A549 (cell line): ENCODE measurements at regions not wholly inside any gene's neighbourhood (a gene's known extent, or its start where the extent isn't known, plus 50 kb on each side); places are given as distances from the start of the nearest gene placed in this dataset.

Experiments used
- ATAC-seq, 2 experiments: fragments of 200-7000 bp in 1 of 2; fragments of >200 bp in 1 of 2; cut with Nextera tagmentation in 1 of 2; cut with Tn5 transposase in 1 of 2; 3 replicates each; pipeline versions ENCODE4 v1.8.0 to v1.9.1; 2018 to 2020; ENCODE audit warnings: mild to moderate bottlenecking in 1 of 2, moderate library complexity in 1 of 2
- CTCF ChIA-PET: fragments of 300-600 bp; sonication (Branson Sonifier 250); formaldehyde crosslinking; extraction: SDS; loops from one replicate; lab custom pipeline; 2021; ENCODE audit warnings: antibody characterized with exemption, inconsistent platforms; lab: Yijun Ruan, JAX
- POLR2A ChIA-PET: fragments of 350-600 bp; formaldehyde crosslinking; extraction: SDS; loops from one replicate; lab custom pipeline; 2021; ENCODE audit warnings: antibody characterized with exemption, inconsistent platforms; lab: Yijun Ruan, JAX
- DNase-seq, 2 experiments: peaks; one replicate each; pipeline versions ENCODE4 v3.0.0 to v3.0.0-alpha.2; 2011 to 2016; ENCODE audit warnings: low read depth in 1 of 2, low spot score in 1 of 2
- FAIRE-seq: peaks from 2 replicates; lab custom pipeline; 2011; peaks lifted over from hg19 to GRCh38; lab: Jason Lieb, UNC
- H3K27ac ChIP-seq, 2 experiments: fragments of >200 bp; sonication (Bioruptor Twin); formaldehyde crosslinking; 3 replicates each; pipeline ENCODE4 v1.5.1; 2016 to 2017
- H3K4me1 ChIP-seq: fragments of >200 bp; sonication (Bioruptor Twin); formaldehyde crosslinking; 3 replicates; pipeline ENCODE4 v1.6.1; 2016
- H3K4me2 ChIP-seq: fragments of >200 bp; sonication (Bioruptor Twin); formaldehyde crosslinking; 3 replicates; pipeline ENCODE4 v1.6.1; 2016
- H3K4me3 ChIP-seq: fragments of >200 bp; sonication (Bioruptor Twin); formaldehyde crosslinking; 3 replicates; pipeline ENCODE4 v1.5.1; 2016
- H3K9me3 ChIP-seq: fragments of >200 bp; sonication (Bioruptor Twin); formaldehyde crosslinking; 3 replicates; pipeline ENCODE4 v1.6.1; 2016
- CBX2 ChIP-seq: fragments of 200-600 bp; sonication (generic); IDR thresholded peaks from 2 replicates; pipeline ENCODE4 v1.6.1; 2016; ENCODE audit warnings: low read depth, mild to moderate bottlenecking, borderline replicate concordance
- CEBPB ChIP-seq, 2 experiments: fragments of >200 bp in 1 of 2; sonication (Bioruptor Twin) in 1 of 2; formaldehyde crosslinking in 1 of 2; IDR thresholded peaks; 2 replicates each; pipeline ENCODE4 v1.6.1; 2012 to 2016
- CHD2 ChIP-seq: fragments of 150-350 bp; IDR thresholded peaks from 2 replicates; pipeline ENCODE4 v1.6.1; 2014; ENCODE audit warnings: low read length; ENCODE audit not compliant: partially characterized antibody
- EHF ChIP-seq: fragments of 250-450 bp; sonication (Bioruptor Pico); IDR thresholded peaks from 2 replicates; pipeline ENCODE4 v1.5.0; 2020; ENCODE audit warnings: mild to moderate bottlenecking
- EHMT2 ChIP-seq: fragments of 200-600 bp; sonication (generic); IDR thresholded peaks from 2 replicates; pipeline ENCODE4 v1.6.1; 2016; ENCODE audit warnings: antibody characterized with exemption, low read depth, mild to moderate bottlenecking, moderate library complexity
- EP300 ChIP-seq, 2 experiments: fragments of >200 bp; sonication (Bioruptor Twin); formaldehyde crosslinking; IDR thresholded peaks; 2 replicates in 1 of 2; 3 replicates in 1 of 2; pipeline ENCODE4 v1.6.1; 2016 to 2017
- ESRRA ChIP-seq: fragments of 150-350 bp; IDR thresholded peaks from 2 replicates; pipeline ENCODE4 v1.6.1; 2014; ENCODE audit warnings: mild to moderate bottlenecking, low read length, borderline replicate concordance
- FOSL2 ChIP-seq, 2 experiments: fragments of 450-650 bp in 1 of 2; fragments of >200 bp in 1 of 2; sonication (Bioruptor Twin) in 1 of 2; formaldehyde crosslinking; IDR thresholded peaks; 2 replicates each; pipeline versions ENCODE4 v1.5.0 to v1.6.1; 2016 to 2020; ENCODE audit warnings: mild to moderate bottlenecking in 1 of 2, moderate library complexity in 1 of 2
- HDAC2 ChIP-seq: fragments of 200-600 bp; sonication (generic); IDR thresholded peaks from 2 replicates; pipeline ENCODE4 v1.6.1; 2016
- HOXA7 ChIP-seq: fragments of 250-450 bp; sonication (Bioruptor Pico); IDR thresholded peaks from 2 replicates; pipeline ENCODE4 v1.5.0; 2020; ENCODE audit warnings: mild to moderate bottlenecking, moderate library complexity
- HOXB13 ChIP-seq: fragments of 250-450 bp; sonication (Bioruptor Pico); IDR thresholded peaks from 2 replicates; pipeline ENCODE4 v1.5.0; 2020; ENCODE audit warnings: low read depth, mild to moderate bottlenecking, moderate library complexity
- HOXB5 ChIP-seq: fragments of 250-450 bp; sonication (Bioruptor Pico); IDR thresholded peaks from 2 replicates; pipeline ENCODE4 v1.5.0; 2020; ENCODE audit warnings: mild to moderate bottlenecking, moderate library complexity
- JUNB ChIP-seq: fragments of >200 bp; sonication (Bioruptor Twin); formaldehyde crosslinking; IDR thresholded peaks from 2 replicates; pipeline ENCODE4 v1.6.1; 2016
- KDM1A ChIP-seq: fragments of 200-600 bp; sonication (generic); IDR thresholded peaks from 2 replicates; pipeline ENCODE4 v1.6.1; 2016; ENCODE audit warnings: low read depth, mild to moderate bottlenecking
- KDM5A ChIP-seq: fragments of 200-600 bp; sonication (generic); IDR thresholded peaks from 2 replicates; pipeline ENCODE4 v1.6.1; 2016; ENCODE audit warnings: antibody characterized with exemption, mild to moderate bottlenecking
- MAFK ChIP-seq: fragments of 450-650 bp; IDR thresholded peaks from 2 replicates; pipeline ENCODE4 v1.6.1; 2014; ENCODE audit not compliant: partially characterized antibody
- MYC ChIP-seq: IDR thresholded peaks from 2 replicates; pipeline ENCODE4 v1.6.1; 2012; ENCODE audit warnings: mild to moderate bottlenecking, inconsistent platforms, low read length, improper control_type of control experiment, borderline replicate concordance
- NFE2L2 ChIP-seq: fragments of 150-350 bp; conservative IDR thresholded peaks from 2 replicates; pipeline ENCODE4 v1.6.1; 2014; ENCODE audit warnings: low read length
- NPAS2 ChIP-seq: fragments of 250-450 bp; sonication (Bioruptor Pico); IDR thresholded peaks from 2 replicates; pipeline ENCODE4 v1.8.0; 2022; ENCODE audit warnings: mild to moderate bottlenecking, moderate library complexity, borderline replicate concordance
- PHF8 ChIP-seq: fragments of 200-600 bp; sonication (generic); IDR thresholded peaks from 2 replicates; pipeline ENCODE4 v1.6.1; 2016; ENCODE audit warnings: low read depth, mild to moderate bottlenecking, antibody characterized with exemption, moderate library complexity, borderline replicate concordance
- POLR2A ChIP-seq: IDR thresholded peaks from 2 replicates; pipeline ENCODE4 v1.6.1; 2012; ENCODE audit warnings: mild to moderate bottlenecking, low read length
- RCOR1 ChIP-seq: fragments of 150-350 bp; IDR thresholded peaks from 2 replicates; pipeline ENCODE4 v1.6.1; 2014; ENCODE audit warnings: antibody characterized with exemption, low read length, low read depth
- TFCP2L1 ChIP-seq: fragments of 250-450 bp; sonication (Bioruptor Pico); IDR thresholded peaks from 2 replicates; pipeline ENCODE4 v1.5.0; 2021; ENCODE audit warnings: mild to moderate bottlenecking
- TP53 ChIP-seq: fragments of 250-450 bp; sonication (Bioruptor Pico); IDR thresholded peaks from 2 replicates; pipeline ENCODE4 v1.5.0; 2021; ENCODE audit warnings: mild to moderate bottlenecking, moderate library complexity
- ZFP36 ChIP-seq: fragments of 450-650 bp; IDR thresholded peaks from 2 replicates; pipeline ENCODE4 v1.6.1; 2014; ENCODE audit warnings: borderline replicate concordance; ENCODE audit not compliant: partially characterized antibody
- ZNF302 ChIP-seq: fragments of 250-450 bp; sonication (Bioruptor Pico); IDR thresholded peaks from 2 replicates; pipeline ENCODE4 v1.9.0; 2021; ENCODE audit warnings: inconsistent platforms, mild to moderate bottlenecking, moderate library complexity
- ZSCAN20 ChIP-seq: fragments of 250-450 bp; sonication (Bioruptor Pico); IDR thresholded peaks from 2 replicates; pipeline ENCODE4 v1.8.0; 2022; ENCODE audit warnings: mild to moderate bottlenecking, moderate library complexity
- WGBS: methylation state at CpG from one replicate; pipeline ENCODE4 v1.1.6; 2017; ENCODE audit errors: missing lambda C conversion rate; 5-methylcytosine and 5-hydroxymethylcytosine counted together
- TF ChIP-seq, protein P1 (sequence below): fragments of >200 bp; sonication (Bioruptor Twin); formaldehyde crosslinking; IDR thresholded peaks from 3 replicates; pipeline ENCODE4 v1.5.1; 2016
- TF ChIP-seq, protein P2 (sequence below): fragments of >200 bp; sonication (Bioruptor Twin); formaldehyde crosslinking; IDR thresholded peaks from 2 replicates; pipeline ENCODE4 v1.6.1; 2016
- TF ChIP-seq, protein P3 (sequence below): fragments of 150-350 bp; IDR thresholded peaks from 2 replicates; pipeline ENCODE4 v1.6.1; 2014; ENCODE audit warnings: low read depth, mild to moderate bottlenecking, low read length

DNA sequence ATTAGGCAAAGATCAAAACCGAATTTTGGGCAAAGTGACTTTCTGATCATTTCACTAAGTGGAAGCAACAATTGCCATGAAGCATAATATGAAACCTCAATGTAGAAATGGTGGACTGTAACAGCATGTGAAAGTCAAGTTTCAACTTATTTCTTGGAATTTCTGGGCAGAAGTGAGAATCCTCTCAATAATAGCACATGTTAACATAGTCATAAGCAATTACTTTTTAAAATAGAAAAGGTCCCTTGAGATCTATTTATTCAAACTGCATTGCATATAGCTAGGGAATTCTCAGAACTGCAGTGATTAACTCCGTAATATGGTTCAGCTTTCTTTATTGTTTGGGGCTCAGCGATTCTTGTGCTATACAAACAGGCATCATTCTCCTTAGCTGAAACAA, 136.7 kb upstream of the ATP2B1 start:
- Histone ChIP-seq H3K27ac (no peak overlapping the region), H3K4me3 (no peak overlapping the region), H3K4me1 (0 out of 3 replicates have a peak, but pooled peaks cover 2% of the 10 kb centered on the region), H3K9me3 (no peaks in the 10 kb centered on the region), H3K4me2 (no peak overlapping the region)
- DNase-seq (no peak), ATAC-seq (no peak), FAIRE-seq (no peak)
- POLR2A ChIA-PET, result no interaction called here
- CTCF ChIA-PET, result no interaction called here
- 57% methylated on average over 3 of the region's 3 CpGs for WGBS
- TF ChIP-seq MYC, result no peak
- no peak for TF ChIP-seq KDM5A
- TF ChIP-seq JUNB, result no peak
- TF ChIP-seq, protein P1, sequence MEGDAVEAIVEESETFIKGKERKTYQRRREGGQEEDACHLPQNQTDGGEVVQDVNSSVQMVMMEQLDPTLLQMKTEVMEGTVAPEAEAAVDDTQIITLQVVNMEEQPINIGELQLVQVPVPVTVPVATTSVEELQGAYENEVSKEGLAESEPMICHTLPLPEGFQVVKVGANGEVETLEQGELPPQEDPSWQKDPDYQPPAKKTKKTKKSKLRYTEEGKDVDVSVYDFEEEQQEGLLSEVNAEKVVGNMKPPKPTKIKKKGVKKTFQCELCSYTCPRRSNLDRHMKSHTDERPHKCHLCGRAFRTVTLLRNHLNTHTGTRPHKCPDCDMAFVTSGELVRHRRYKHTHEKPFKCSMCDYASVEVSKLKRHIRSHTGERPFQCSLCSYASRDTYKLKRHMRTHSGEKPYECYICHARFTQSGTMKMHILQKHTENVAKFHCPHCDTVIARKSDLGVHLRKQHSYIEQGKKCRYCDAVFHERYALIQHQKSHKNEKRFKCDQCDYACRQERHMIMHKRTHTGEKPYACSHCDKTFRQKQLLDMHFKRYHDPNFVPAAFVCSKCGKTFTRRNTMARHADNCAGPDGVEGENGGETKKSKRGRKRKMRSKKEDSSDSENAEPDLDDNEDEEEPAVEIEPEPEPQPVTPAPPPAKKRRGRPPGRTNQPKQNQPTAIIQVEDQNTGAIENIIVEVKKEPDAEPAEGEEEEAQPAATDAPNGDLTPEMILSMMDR, result no peak
- TF ChIP-seq NFE2L2, result no peak
- TF ChIP-seq, protein P2, sequence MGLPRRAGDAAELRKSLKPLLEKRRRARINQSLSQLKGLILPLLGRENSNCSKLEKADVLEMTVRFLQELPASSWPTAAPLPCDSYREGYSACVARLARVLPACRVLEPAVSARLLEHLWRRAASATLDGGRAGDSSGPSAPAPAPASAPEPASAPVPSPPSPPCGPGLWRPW, result no peak
- no peak for TF ChIP-seq PHF8
- no peak for TF ChIP-seq RCOR1
- TF ChIP-seq POLR2A, result no peak
- no peak for TF ChIP-seq EHMT2
- no peak for TF ChIP-seq ZFP36
- no peak for TF ChIP-seq EHF
- TF ChIP-seq HOXA7 (CRISPR knock-in tag), result no peak
- TF ChIP-seq, protein P3, sequence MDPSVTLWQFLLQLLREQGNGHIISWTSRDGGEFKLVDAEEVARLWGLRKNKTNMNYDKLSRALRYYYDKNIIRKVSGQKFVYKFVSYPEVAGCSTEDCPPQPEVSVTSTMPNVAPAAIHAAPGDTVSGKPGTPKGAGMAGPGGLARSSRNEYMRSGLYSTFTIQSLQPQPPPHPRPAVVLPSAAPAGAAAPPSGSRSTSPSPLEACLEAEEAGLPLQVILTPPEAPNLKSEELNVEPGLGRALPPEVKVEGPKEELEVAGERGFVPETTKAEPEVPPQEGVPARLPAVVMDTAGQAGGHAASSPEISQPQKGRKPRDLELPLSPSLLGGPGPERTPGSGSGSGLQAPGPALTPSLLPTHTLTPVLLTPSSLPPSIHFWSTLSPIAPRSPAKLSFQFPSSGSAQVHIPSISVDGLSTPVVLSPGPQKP, result no peak
- no peak for TF ChIP-seq ZNF302 (CRISPR knock-in tag)
- no peak for TF ChIP-seq NPAS2
- TF ChIP-seq ZSCAN20 (CRISPR knock-in tag), result no peak
- no peak for TF ChIP-seq EP300 (IDR thresholded peaks at IDR 0.05)

DNA sequence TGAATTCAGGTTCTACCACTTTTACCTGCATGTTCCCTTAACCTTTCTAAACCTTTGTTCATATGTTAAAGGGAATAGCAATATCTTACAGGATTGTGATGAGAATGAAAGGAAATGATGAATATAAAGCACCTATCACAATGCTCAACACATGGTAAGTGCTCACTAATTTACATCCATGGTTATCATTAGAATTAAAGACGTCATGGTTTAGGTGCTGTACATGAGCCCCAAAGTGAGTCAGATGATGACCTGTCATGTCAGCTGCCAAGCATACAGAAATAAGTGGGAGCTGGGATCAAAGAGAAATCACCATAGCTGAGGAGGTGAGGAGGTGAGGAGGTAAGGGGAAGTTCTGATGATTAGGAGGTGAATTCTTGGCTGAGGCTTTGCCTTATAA, 135.9 kb upstream of the ATP2B1 start:
- no peak overlapping the region for H3K4me2 ChIP-seq
- FAIRE-seq, result peak; percentile 61
- CTCF ChIA-PET, result no interaction called here
- WGBS, result 86% methylated on average over 1 of the region's 1 CpG
- no peaks in the 10 kb centered on the region for H3K9me3 ChIP-seq
- no peak for ATAC-seq
- H3K4me1 ChIP-seq, result 0 out of 3 replicates have a peak, but pooled peaks cover 6% of the 10 kb centered on the region
- POLR2A ChIA-PET, result no interaction called here
- DNase-seq, result no peak
- H3K27ac ChIP-seq, result no peak overlapping the region
- TF ChIP-seq KDM1A (no peak), CHD2 (no peak), NFE2L2 (no peak), TFCP2L1 (no peak), ESRRA (no peak), CBX2 (no peak), HDAC2 (no peak), FOSL2 (IDR thresholded peaks at IDR 0.05) (no peak), FOSL2 (CRISPR knock-in tag; IDR thresholded peaks at IDR 0.05) (no peak), HOXB13 (CRISPR knock-in tag) (no peak), TP53 (no peak), RCOR1 (no peak), MYC (no peak), HOXB5 (CRISPR knock-in tag) (no peak), CEBPB (IDR thresholded peaks at IDR 0.05) (no peak), NPAS2 (no peak), JUNB (no peak), EP300 (IDR thresholded peaks at IDR 0.05) (no peak), MAFK (no peak)
- TF ChIP-seq, protein P2, result no peak
- H3K4me3 ChIP-seq, result no peak overlapping the region
